ENCODE measurements at regions not wholly inside any gene's neighbourhood (a gene's known extent, or its start where the extent isn't known, plus 50 kb on each side); places are given as distances from the start of the nearest gene placed in this dataset.
"Not testable (repeated sequence)": the region's sequence is repeated elsewhere in the genome, so short reads cannot be mapped to it uniquely, and the experiment has no call there.

DNA sequence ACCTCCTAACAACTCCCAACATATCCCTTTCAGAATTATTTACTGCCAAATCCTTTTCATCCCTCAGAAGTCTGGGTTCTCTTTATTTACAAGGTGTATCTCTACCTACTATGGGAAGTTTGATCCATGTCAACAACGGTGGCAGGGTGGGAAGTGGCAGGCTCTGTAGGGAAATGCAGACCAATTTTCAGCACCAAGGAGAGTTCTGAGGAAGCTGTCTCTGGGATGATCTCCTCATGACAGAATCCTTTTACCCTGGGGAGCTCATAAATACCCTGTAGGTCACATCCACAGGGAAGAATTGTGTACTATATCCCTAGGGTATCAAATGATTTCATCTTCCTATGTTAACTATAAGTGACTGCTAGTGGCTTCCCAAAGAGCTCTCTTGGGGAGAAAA, 107.8 kb upstream of the NEK6 start:
- Histone ChIP-seq H3K27ac (no peak overlapping the region), H3K9me3 (no peaks in the 10 kb centered on the region), H3K4me3 (no peak overlapping the region), H3K4me1 (no peaks in the 10 kb centered on the region), H3K36me3 (no peaks in the 10 kb centered on the region), H3K27me3 (peaks cover 0 to 17% (median 9%) of the 10 kb centered on the region in 7 donors)
- 27 to 29% methylated on average over 1 of the region's 1 CpG for WGBS, 2 donors
- ATAC-seq (no peak), DNase-seq (no peak)
- TF ChIP-seq, protein P1, sequence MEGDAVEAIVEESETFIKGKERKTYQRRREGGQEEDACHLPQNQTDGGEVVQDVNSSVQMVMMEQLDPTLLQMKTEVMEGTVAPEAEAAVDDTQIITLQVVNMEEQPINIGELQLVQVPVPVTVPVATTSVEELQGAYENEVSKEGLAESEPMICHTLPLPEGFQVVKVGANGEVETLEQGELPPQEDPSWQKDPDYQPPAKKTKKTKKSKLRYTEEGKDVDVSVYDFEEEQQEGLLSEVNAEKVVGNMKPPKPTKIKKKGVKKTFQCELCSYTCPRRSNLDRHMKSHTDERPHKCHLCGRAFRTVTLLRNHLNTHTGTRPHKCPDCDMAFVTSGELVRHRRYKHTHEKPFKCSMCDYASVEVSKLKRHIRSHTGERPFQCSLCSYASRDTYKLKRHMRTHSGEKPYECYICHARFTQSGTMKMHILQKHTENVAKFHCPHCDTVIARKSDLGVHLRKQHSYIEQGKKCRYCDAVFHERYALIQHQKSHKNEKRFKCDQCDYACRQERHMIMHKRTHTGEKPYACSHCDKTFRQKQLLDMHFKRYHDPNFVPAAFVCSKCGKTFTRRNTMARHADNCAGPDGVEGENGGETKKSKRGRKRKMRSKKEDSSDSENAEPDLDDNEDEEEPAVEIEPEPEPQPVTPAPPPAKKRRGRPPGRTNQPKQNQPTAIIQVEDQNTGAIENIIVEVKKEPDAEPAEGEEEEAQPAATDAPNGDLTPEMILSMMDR (IDR thresholded peaks at IDR 0.05) = no peak
- intact Hi-C loops (cut with DNase I) = loop anchor here in 1 of 10 donors (10.0 kb wide), 1 partner anchor 45 kb away; no protein-coding TSS in a partner anchor

DNA sequence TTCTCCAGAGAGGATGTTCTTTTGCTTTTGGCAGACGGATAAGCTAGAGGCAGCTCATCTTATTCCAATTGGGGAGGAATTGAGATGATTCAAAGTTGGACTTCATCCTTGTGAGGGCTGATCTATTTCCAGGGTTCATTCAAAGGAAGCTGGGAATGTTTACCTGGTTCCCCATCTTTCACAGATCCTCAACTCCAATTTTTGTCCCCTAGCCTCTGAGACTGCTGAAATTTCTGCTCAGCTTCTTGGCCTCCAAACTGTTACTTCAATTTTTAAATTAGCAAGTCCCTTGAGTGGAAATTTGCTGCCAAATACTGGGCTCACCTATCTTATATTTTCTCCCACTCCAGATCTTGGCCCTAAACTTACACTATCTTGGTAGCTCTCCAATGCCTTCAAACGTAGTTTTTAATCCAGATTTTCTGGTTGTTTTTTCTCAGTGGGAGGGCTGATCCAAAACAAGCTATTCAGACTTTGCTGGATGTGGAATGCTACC, 93.9 kb upstream of the NEK6 start:
- Histone ChIP-seq H3K36me3 (no peaks in the 10 kb centered on the region), H3K4me1 (no peaks in the 10 kb centered on the region), H3K9me3 (peaks cover 0 to 15% (median 0%) of the 10 kb centered on the region in 11 donors), H3K27ac (no peak overlapping the region), H3K4me3 (no peak overlapping the region), H3K27me3 (peaks cover 0 to 7% (median 0%) of the 10 kb centered on the region in 7 donors)
- ATAC-seq (no peak), DNase-seq (no peak)
- intact Hi-C loops (cut with DNase I) = loop anchor here in 1 of 10 donors (5.0 kb wide), 1 partner anchor 483 kb away; no protein-coding TSS in a partner anchor
- WGBS, 2 donors = 40 to 44% methylated on average over 2 of the region's 2 CpGs
- TF ChIP-seq, protein P1 (IDR thresholded peaks at IDR 0.05) = no peak

DNA sequence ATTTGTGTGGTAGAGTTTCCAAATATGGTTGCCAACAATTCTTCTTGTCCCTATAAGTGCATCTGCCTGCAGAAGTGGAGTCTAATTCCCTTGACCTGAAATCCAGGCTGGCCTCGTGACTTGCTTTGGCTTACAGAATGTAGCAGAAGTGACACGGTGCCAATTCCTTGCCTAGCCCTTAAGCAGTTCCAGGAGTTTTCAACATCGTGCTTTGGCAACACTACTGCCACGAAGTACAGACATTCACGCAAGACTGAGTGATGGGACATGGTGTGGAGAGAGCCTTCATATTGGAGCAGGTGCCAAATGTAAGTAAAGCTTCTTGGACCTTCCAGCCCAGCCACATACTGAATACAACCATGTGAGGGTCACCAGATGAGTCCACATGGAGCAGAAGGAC, 92.9 kb upstream of the NEK6 start:
- DNase-seq (peak in 1 of 2 donors; percentile 8), ATAC-seq (peak in 2 of 8 donors; percentile 38 to 82)
- H3K27me3 ChIP-seq = peaks cover 0 to 7% (median 0%) of the 10 kb centered on the region in 7 donors
- TF ChIP-seq, protein P1 (IDR thresholded peaks at IDR 0.05) = no peak
- H3K4me3 ChIP-seq = no peak overlapping the region
- WGBS, 2 donors = 53 to 74% methylated on average over 5 of the region's 5 CpGs
- peaks cover 0 to 15% (median 0%) of the 10 kb centered on the region in 11 donors for H3K9me3 ChIP-seq
- no peaks in the 10 kb centered on the region for H3K36me3 ChIP-seq
- intact Hi-C loops (cut with DNase I) = loop anchor here in 1 of 10 donors (5.0 kb wide), 1 partner anchor 482 kb away; no protein-coding TSS in a partner anchor
- no peaks in the 10 kb centered on the region for H3K4me1 ChIP-seq
- H3K27ac ChIP-seq = no peak overlapping the region

DNA sequence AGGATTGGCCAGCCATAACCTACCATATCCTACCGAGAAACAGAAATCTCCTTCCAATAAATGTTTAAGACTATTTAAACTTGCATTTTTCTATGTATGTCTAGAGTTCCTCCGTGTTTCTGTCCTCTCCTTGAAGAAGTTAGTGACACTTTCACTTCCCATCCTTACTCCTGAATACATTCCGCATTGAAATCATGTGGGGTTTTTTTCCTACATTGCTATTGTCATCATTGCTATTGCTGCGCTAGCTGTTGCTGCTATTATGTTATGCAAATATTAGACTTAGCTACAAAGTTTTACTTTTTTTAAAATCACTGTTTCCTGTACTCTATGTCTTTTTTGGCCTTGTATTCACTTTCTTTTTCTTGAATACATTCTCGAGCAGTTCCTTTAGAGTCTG, 83.3 kb upstream of the NEK6 start:
- DNase-seq (no peak), ATAC-seq (no peak)
- TF ChIP-seq, protein P1 (IDR thresholded peaks at IDR 0.05) = no peak
- H3K4me3 ChIP-seq = no peak overlapping the region
- intact Hi-C loops (cut with DNase I) = loop anchor here in 1 of 10 donors (5.0 kb wide), 1 partner anchor 52 kb away; no protein-coding TSS in a partner anchor
- no peaks in the 10 kb centered on the region for H3K36me3 ChIP-seq
- H3K27me3 ChIP-seq = peaks cover 0 to 3% (median 0%) of the 10 kb centered on the region in 7 donors
- peaks cover 0 to 8% (median 0%) of the 10 kb centered on the region in 9 donors for H3K4me1 ChIP-seq
- 81 to 82% methylated on average over 5 of the region's 5 CpGs for WGBS, 2 donors
- H3K9me3 ChIP-seq = peaks cover 0 to 13% (median 0%) of the 10 kb centered on the region in 11 donors
- no peak overlapping the region for H3K27ac ChIP-seq

DNA sequence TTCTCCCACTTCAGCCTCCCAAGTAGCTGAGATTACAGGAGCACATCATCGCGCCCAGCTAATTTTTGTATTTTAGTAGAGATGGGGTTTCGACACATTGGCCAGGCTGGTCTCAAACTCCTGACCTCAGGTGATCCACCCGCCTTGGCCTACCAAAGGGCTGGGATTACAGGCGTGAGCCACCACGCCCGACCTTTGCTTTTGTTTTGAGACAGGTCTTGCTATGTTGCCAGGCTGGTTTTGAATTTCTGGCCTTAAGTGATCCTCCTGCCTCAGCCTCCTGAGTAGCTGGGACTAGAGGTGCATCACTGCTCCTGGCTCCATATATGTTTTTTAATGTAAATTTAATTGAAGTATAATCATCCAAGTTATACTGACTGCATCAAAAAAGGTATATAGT, 80.2 kb upstream of the NEK6 start:
- DNase-seq; H3K9me3 ChIP-seq; H3K36me3 ChIP-seq; intact Hi-C loops (cut with DNase I); H3K27ac ChIP-seq; H3K4me1 ChIP-seq; ATAC-seq; H3K4me3 ChIP-seq: not testable (repeated sequence)
- peaks cover 0 to 27% (median 21%) of the 10 kb centered on the region in 7 donors for H3K27me3 ChIP-seq
- 95% methylated on average over 7 of the region's 7 CpGs for WGBS, 2 donors

Data from heart right ventricle (tissue), 16 donors.